ENCODE measurements at regions not wholly inside any gene's neighbourhood (a gene's known extent, or its start where the extent isn't known, plus 50 kb on each side); places are given as distances from the start of the nearest gene placed in this dataset.

- no peak for DNase-seq (ENCODE audit: low spot score)
Observed at GRCh38 chr1:224486801-224487583, 52.4 kb upstream of the WDR26 start.

- DNase-seq (ENCODE audit: low spot score) = no peak
Observed at GRCh38 chr1:224488806-224489499, 54.4 kb upstream of the WDR26 start.

DNA sequence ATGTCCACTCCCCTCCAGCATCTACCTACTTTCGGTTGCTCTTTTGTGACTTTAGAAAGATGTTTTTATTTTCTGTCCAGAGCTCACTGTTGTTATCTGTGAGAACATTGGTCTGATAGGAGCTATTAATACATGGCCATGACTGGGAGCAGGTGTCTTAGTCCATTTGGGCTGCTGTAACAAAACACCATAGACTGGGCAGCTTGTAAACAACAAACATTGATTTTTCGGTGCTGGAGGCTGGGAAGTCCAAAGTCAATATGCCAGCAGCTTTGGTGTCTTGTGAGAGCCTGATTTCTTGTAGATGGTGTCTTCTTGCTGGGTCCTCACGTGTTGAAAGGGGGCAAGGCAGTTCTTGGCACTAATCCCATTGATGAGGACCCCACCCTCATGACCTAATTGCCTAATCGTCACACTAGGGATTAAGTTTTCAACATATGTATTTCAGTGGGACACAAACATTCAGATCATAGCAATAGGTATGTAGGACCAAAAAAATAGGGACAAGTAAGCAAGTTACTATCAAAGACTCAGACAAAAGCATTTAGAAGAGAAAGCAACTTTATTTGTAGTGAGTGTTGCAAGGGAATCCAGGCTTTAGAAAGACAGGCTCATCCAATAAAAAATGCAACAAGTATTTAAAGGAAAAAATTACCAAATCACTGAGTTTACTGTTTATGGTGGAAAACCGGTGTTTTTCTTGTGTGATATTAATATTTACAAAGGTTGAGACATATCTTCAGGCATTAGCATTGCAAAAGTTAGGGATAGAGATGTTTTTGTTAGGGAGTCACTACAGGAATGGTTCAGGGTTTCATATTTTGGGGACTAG, 55.2 kb upstream of the WDR26 start:
- no peak for DNase-seq (ENCODE audit: low spot score)

- DNase-seq (ENCODE audit: low spot score) = no peak
Observed at GRCh38 chr1:224490549-224491537, 56.2 kb upstream of the WDR26 start.

- no peak for DNase-seq (ENCODE audit: low spot score)
Observed at GRCh38 chr1:224492015-224492414, 57.4 kb upstream of the WDR26 start.

GRCh38 chr1:224492632-224493031, 58.0 kb upstream of the WDR26 start:
- no peak for DNase-seq (ENCODE audit: low spot score)

DNA sequence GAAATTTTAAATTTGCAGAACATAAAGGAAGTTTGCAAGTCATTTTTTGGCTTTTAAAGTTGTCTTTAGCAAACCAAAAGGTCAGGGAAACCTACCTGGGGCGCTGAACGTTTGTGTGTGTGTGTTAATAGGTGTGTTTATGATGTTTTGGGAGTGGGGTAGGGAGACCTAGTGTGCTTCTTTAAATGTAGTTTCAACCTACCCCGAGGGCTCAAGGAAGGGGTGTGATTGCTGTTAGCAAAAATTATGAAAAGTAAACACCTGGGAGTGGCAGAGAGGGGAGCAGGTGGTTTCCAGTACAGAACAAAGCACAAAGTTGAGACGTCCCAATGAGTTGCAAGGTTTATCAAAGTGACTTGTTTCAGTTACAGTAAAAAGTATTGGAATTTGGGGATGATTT, 58.7 kb upstream of the WDR26 start:
- no peak for DNase-seq (ENCODE audit: low spot score)

DNA sequence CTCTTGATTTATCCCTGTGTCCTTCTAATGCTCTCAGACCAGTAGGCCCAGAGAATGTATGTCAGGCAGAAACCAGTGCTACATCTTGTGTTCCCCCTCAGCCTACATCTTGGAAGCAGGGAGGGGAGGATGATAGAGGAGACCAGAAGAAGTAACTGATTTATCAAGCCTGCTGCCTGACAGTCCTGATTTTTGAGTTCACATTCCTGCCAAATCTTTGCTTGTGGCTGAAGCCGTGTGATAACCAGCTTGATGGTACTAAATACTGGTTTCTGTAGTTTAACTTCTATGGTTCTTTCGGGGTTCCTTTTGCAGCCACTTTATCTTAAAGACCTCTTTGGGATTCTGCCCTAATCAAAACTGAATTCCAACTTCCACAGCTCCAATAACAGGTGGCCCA, 59.7 kb upstream of the WDR26 start:
- DNase-seq (ENCODE audit: low spot score) = no peak

- no peak for DNase-seq (ENCODE audit: low spot score)
Observed at GRCh38 chr1:224495866-224496265, 61.3 kb upstream of the WDR26 start.

- DNase-seq (ENCODE audit: low spot score) = no peak
Observed at GRCh38 chr1:224496826-224497225, 62.2 kb upstream of the WDR26 start.

GRCh38 chr1:224497714-224498573, 63.3 kb upstream of the WDR26 start:
- no peak for DNase-seq (ENCODE audit: low spot score)

DNA sequence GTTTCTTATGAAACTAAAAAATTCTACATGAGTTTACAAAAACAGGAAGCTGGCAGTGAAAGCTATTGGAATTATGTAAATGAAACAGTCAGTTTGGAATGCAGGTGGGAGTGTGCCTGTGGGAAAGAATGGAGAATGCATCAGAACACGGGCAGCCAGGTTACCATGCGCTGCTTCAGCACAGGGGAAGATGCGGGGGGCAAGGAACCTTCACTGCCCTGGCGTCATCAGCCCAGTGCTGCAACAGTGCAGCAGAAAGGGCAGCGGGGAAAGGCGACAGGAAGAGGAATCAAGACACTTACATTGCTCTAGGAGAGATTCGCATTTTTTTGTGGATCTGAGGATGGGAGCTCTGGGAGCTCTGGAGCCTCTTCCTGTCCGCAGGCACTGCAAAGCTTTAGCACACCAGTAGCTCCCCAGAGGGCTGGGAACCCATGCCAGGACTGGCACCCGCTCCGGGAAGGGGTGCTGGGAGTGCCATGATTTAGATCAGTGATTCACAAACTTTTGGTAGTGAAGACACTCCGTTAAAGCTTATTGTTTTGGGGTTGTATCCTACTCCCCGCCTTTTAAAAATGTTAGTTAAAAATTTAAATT, 64.1 kb upstream of the WDR26 start:
- DNase-seq (ENCODE audit: low spot score) = no peak

GRCh38 chr1:224499204-224499603, 64.6 kb upstream of the WDR26 start:
- no peak for DNase-seq (ENCODE audit: low spot score)

- DNase-seq (ENCODE audit: low spot score) = no peak
Observed at GRCh38 chr1:224500796-224501195, 66.2 kb upstream of the WDR26 start.

DNA sequence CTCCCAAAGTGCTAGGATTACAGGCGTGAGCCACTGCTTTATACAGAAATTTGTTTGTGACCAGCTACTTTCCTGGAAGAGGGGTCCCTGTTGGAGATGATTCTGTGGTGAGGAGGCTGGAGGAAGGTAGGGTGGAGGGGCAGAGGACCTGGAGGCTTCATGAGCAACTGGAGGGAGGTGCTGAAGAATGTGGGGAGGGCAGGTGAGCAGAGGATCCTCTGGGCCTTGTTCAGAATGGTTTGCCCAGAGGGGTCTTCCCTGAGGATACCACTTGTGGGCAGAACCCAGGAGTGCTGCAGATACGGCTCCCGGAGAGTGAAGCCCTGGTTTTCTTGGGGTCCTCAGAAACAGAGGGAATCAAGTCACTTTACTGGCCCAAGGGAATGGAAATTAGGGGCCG, 67.2 kb upstream of the WDR26 start:
- DNase-seq (ENCODE audit: low spot score) = no peak

DNA sequence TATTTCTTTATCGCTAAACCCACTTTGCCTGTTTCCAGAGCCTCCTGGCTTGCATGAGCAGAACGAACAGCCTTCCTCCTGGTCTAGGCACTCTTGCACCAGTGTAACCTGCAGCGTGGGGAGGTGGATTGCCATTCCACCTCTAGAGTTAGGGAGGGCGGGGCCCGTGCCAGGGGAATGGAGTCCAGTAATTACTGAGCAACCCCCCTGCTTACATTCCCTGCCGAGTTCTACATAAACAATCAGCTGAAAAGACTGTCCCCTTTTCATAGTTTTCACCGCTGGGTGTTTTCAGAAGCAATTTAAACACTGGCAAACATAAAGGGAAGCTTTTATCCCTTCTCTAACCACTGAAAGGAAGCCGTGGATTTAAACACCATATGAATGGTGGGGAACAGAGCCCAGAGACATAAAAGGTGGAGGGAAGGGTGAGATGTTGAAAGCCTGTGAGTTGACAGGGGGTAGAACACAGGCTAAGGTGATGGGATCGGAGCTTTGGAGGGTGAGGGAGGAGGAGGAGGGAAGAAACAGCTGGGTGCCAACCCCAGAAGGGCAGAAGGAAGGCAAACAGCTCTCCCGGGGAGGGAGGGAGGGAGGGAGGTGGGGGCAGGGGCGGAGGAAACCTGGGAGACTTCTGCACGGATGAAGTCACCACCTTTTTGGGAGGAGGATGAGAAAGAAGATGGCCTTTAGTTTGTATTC, 68.0 kb upstream of the WDR26 start:
- DNase-seq (ENCODE audit: low spot score) = no peak

- DNase-seq (ENCODE audit: low spot score) = peak; percentile 70
Observed at GRCh38 chr1:224503161-224504118, 68.8 kb upstream of the WDR26 start.

DNA sequence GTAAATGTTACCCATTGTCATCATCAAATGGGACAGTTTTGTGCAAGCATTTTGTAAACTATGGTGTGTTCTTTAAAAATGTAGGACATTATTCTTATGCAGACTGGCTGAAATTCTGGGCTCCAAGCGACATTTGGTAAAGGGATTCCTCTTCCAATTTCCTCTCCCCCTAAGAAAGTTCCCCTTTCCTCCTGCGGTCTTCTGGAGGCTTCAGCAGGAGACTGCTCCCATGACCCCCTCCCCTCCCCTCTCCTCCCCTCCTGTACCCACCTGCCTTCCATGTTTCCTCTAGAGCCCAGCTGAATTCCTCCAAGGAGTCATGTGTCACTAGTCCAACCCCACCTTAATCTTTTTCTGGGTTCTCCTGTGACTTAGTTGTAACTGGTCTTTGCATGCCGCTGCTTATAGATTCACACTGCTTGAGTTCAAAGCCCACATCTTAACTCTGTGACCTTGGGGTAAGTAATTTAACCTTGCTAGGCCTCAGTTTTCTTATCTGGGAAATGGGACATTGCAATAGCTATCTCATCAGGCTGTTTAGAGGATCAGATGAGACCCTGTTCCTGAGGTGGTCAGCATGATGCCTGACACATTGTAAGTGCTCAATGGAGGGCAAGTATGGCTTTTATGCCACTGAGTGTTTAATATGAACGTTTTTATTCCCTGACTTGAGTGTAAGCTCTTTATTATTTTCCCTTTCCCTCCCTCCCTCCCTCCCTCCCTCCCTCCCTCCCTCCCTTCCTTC, 69.9 kb upstream of the WDR26 start:
- DNase-seq (ENCODE audit: low spot score) = no peak

Measured in D341Med (cell line).